PC-3 (cell line): ENCODE measurements at regions not wholly inside any gene's neighbourhood (a gene's known extent, or its start where the extent isn't known, plus 50 kb on each side); places are given as distances from the start of the nearest gene placed in this dataset.

ENCODE experiments used
- CTCF ChIP-seq: fragments of 300-600 bp; sonication (generic); conservative IDR thresholded peaks from 2 replicates; pipeline ENCODE4 v1.5.1; 2017; ENCODE audit warnings: antibody characterized with exemption, low read depth, mild to moderate bottlenecking, low read length
- EZH2 ChIP-seq: fragments of 300-600 bp; sonication (generic); IDR thresholded peaks from one replicate; pipeline ENCODE4 v1.6.1; 2017; ENCODE audit warnings: antibody characterized with exemption, mild to moderate bottlenecking, low read length; ENCODE audit not compliant: unreplicated experiment
- EZH2phosphoT487 ChIP-seq: fragments of 300-600 bp; sonication (generic); IDR thresholded peaks from 2 replicates; pipeline ENCODE4 v1.6.1; 2018; ENCODE audit warnings: mild to moderate bottlenecking, antibody characterized with exemption, low read length, borderline replicate concordance

GRCh38 chr13:85976242-85976641, 177.0 kb upstream of the SLITRK6 start:
- no peak for TF ChIP-seq CTCF
- TF ChIP-seq EZH2: no peak
- no peak for TF ChIP-seq EZH2phosphoT487
